T-cell (primary cell): ENCODE measurements at regions not wholly inside any gene's neighbourhood (a gene's known extent, or its start where the extent isn't known, plus 50 kb on each side); places are given as distances from the start of the nearest gene placed in this dataset.

Experiments used
- ATAC-seq, 4 experiments: fragments of 200-7000 bp in 3 of 4; fragments of 150-1000 bp in 1 of 4; cut with Tn5 transposase; replicated peaks in 1 of 4; 1 replicate in 3 of 4; 2 replicates in 1 of 4; pipeline ENCODE4 v1.10.0; 2021; ENCODE audit warnings: moderate library complexity in 3 of 4, mild to moderate bottlenecking in 2 of 4, moderate number of reproducible peaks in 1 of 4
- CTCF ChIA-PET, 2 donors: fragments of 300-600 bp; sonication (Branson Sonifier 250); formaldehyde crosslinking; loops; one replicate each; lab custom pipeline; 2022; ENCODE audit warnings: antibody characterized with exemption in 2 of 2; lab: Charles Lee
- POLR2A ChIA-PET, 2 donors: fragments of 300-600 bp; sonication (Branson Sonifier 250); formaldehyde crosslinking; loops; one replicate each; lab custom pipeline; 2022; ENCODE audit warnings: antibody characterized with exemption in 2 of 2; lab: Charles Lee
- DNase-seq, 35 experiments: peaks; one replicate each; pipeline versions ENCODE4 v3.0.0 to v3.0.0-alpha.2; 2013 to 2023
- H3K27ac ChIP-seq: one replicate; pipeline ENCODE4 v1.5.1; 2013; ENCODE audit warnings: low read length
- H3K27me3 ChIP-seq, 2 experiments: replicated peaks in 1 of 2; 1 replicate in 1 of 2; 2 replicates in 1 of 2; pipeline versions ENCODE4 v1.6.1 to v1.7.0; 2013; ENCODE audit warnings: low read length in 1 of 2, mixed read lengths in 1 of 2; ENCODE audit not compliant: control insufficient read depth in 2 of 2, insufficient read depth in 2 of 2; ENCODE audit errors: extremely low read depth in 1 of 2
- H3K36me3 ChIP-seq, 2 donors: 1 replicate in 1 of 2; 2 replicates in 1 of 2; pipeline versions ENCODE4 v1.6.1 to v1.7.0; 2013; ENCODE audit warnings: low read length in 1 of 2; ENCODE audit not compliant: control insufficient read depth in 2 of 2, insufficient read depth in 1 of 2; ENCODE audit errors: extremely low read depth in 1 of 2
- H3K4me1 ChIP-seq, 2 experiments: 1 replicate in 1 of 2; 2 replicates in 1 of 2; pipeline versions ENCODE4 v1.6.1 to v1.7.0; 2013; ENCODE audit warnings: low read length in 2 of 2, mixed read lengths in 1 of 2; ENCODE audit not compliant: insufficient read depth in 2 of 2, control insufficient read depth in 1 of 2; ENCODE audit errors: extremely low read depth in 1 of 2
- H3K4me3 ChIP-seq, 2 donors: 1 replicate in 1 of 2; 2 replicates in 1 of 2; pipeline versions ENCODE4 v1.5.1 to v1.7.0; 2013; ENCODE audit warnings: mild to moderate bottlenecking in 2 of 2, low read length in 1 of 2, moderate library complexity in 1 of 2; ENCODE audit not compliant: control insufficient read depth in 1 of 2; ENCODE audit errors: extremely low read depth in 1 of 2
- H3K9me3 ChIP-seq: 2 replicates; pipeline ENCODE4 v1.7.0; 2013
- H3K27ac Mint-ChIP-seq, 2 donors: one replicate each; pipeline ENCODE4 v1.8.0; 2020 to 2021; ENCODE audit warnings: mild to moderate bottlenecking in 2 of 2, mixed read lengths in 2 of 2
- H3K27me3 Mint-ChIP-seq, 2 donors: one replicate each; pipeline ENCODE4 v1.8.0; 2021 to 2022; ENCODE audit warnings: mixed read lengths in 2 of 2
- H3K36me3 Mint-ChIP-seq: one replicate; pipeline ENCODE4 v1.8.0; 2021; ENCODE audit warnings: mixed read lengths
- H3K4me1 Mint-ChIP-seq, 3 donors: one replicate each; pipeline ENCODE4 v1.8.0; 2020 to 2022; ENCODE audit warnings: mixed read lengths in 3 of 3, mild to moderate bottlenecking in 1 of 3
- H3K4me3 Mint-ChIP-seq, 3 donors: one replicate each; pipeline ENCODE4 v1.8.0; 2020 to 2022; ENCODE audit warnings: mild to moderate bottlenecking in 3 of 3, mixed read lengths in 3 of 3, moderate library complexity in 3 of 3
- H3K9me3 Mint-ChIP-seq, 3 donors: one replicate each; pipeline ENCODE4 v1.8.0; 2020 to 2022; ENCODE audit warnings: mixed read lengths in 3 of 3
- WGBS: methylation state at CpG from one replicate; pipeline ENCODE4 v1.1.5; 2013; ENCODE audit warnings: missing lambda C conversion rate; ENCODE audit not compliant: insufficient coverage; 5-methylcytosine and 5-hydroxymethylcytosine counted together

- ChIA-PET POLR2A (no interaction called here), CTCF (no interaction called here)
- DNase-seq: no peak
- H3K9me3 Mint-ChIP-seq: peaks cover 0 to 11% (median 6%) of the 10 kb centered on the region in 3 donors
- H3K27ac ChIP-seq: no peak overlapping the region
- H3K36me3 Mint-ChIP-seq: no peaks in the 10 kb centered on the region
- no peak for ATAC-seq
- H3K4me1 Mint-ChIP-seq: no peaks in the 10 kb centered on the region
- H3K4me3 Mint-ChIP-seq: no peak overlapping the region
- no peak overlapping the region for H3K4me3 ChIP-seq
- no peaks in the 10 kb centered on the region for H3K4me1 ChIP-seq
- H3K9me3 ChIP-seq: no peaks in the 10 kb centered on the region
- WGBS: no CpG with 5 or more reads among the region's 2 CpGs
- H3K27ac Mint-ChIP-seq: no peak overlapping the region
- no peaks in the 10 kb centered on the region for H3K36me3 ChIP-seq
- H3K27me3 Mint-ChIP-seq: no peaks in the 10 kb centered on the region
- H3K27me3 ChIP-seq: no peaks in the 10 kb centered on the region
Measured at GRCh38 chr7:81507221-81507620, 262.6 kb downstream of the HGF start.

DNA sequence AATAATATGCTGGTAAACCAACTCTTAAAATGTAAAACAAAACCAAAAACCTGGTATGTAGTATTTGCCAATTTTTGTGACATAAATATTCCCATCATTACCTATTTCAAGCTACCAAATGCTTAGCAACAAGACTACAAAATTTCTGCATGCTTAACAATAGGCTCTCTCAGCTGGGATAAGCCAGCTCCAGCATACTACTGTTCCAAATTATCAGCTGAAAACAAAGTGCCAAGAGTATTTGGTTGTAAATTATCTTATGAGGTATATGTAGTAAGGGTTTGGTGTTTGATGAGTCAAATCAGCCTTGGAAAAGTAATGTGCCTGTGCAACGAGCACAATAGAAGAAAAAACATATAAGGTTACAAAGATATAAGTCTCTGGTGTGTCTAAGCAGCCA is 263.2 kb downstream of the HGF start:
- Mint-ChIP-seq H3K36me3 (no peaks in the 10 kb centered on the region), H3K9me3 (peaks cover 0 to 11% (median 6%) of the 10 kb centered on the region in 3 donors), H3K4me3 (no peak overlapping the region), H3K27ac (no peak overlapping the region), H3K4me1 (no peaks in the 10 kb centered on the region), H3K27me3 (no peaks in the 10 kb centered on the region)
- no peaks in the 10 kb centered on the region for H3K4me1 ChIP-seq
- no peak for ATAC-seq
- POLR2A ChIA-PET: interaction anchor here in 1 of 2 donors (0.6 kb wide), 1 partner anchor 996 kb away, joined by 3 read pairs; no protein-coding TSS in a partner anchor
- no CpG with 5 or more reads among the region's 1 CpG for WGBS
- H3K27me3 ChIP-seq: no peaks in the 10 kb centered on the region
- no peaks in the 10 kb centered on the region for H3K36me3 ChIP-seq
- no peaks in the 10 kb centered on the region for H3K9me3 ChIP-seq
- CTCF ChIA-PET: no interaction called here
- H3K4me3 ChIP-seq: no peak overlapping the region
- no peak overlapping the region for H3K27ac ChIP-seq
- DNase-seq: no peak

DNA sequence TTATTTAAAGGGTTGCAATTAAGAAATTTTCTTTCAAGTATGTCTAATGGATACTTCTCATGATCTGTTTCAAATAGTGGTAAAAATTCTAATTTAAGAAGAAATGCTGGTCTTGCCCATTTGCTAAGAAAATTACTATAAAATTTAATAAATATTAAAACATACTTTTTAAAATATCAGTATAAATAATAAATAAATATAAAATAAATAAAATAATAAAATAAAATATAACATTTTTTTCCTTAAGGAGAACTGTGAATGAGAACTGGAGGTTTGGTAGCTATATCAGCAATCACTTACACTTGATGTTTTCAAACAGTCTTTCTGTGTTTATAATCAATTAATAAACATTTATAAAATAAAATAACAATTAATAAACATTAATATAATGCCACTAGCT is 266.1 kb downstream of the HGF start:
- Histone ChIP-seq H3K4me1 (no peaks in the 10 kb centered on the region), H3K27ac (no peak overlapping the region), H3K36me3 (no peaks in the 10 kb centered on the region), H3K4me3 (no peak overlapping the region), H3K9me3 (no peaks in the 10 kb centered on the region), H3K27me3 (no peaks in the 10 kb centered on the region)
- peaks cover 0 to 6% (median 5%) of the 10 kb centered on the region in 3 donors for H3K9me3 Mint-ChIP-seq
- CTCF ChIA-PET: interaction anchor here in 1 of 2 donors (0.5 kb wide), 1 partner anchor 1967 kb away, joined by 4 read pairs; no protein-coding TSS in a partner anchor
- H3K4me3 Mint-ChIP-seq: no peak overlapping the region
- no peak for DNase-seq
- no peak for ATAC-seq
- POLR2A ChIA-PET: no interaction called here
- no peaks in the 10 kb centered on the region for H3K27me3 Mint-ChIP-seq
- no peaks in the 10 kb centered on the region for H3K36me3 Mint-ChIP-seq
- no peaks in the 10 kb centered on the region for H3K4me1 Mint-ChIP-seq
- no peak overlapping the region for H3K27ac Mint-ChIP-seq

DNA sequence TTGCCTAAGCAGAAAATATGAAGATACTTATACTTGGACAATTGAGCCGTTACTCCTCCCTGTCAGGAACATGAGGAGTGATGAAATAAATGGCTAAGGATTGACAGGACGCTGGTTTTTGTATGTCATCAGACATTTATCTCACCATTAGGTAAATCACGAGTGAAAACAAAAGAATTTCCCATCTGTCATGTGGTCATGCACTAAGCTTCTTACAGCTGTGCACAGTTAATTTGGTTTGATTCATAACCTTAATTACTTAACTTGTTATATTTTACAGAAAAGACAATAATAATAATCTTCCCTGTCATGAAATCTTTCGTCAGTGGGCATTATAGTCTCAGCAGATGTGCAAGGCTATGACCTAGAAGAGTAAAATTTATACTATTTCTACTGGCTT is 266.5 kb downstream of the HGF start:
- Mint-ChIP-seq H3K4me3 (no peak overlapping the region), H3K9me3 (peaks cover 0 to 6% (median 5%) of the 10 kb centered on the region in 3 donors), H3K27me3 (no peaks in the 10 kb centered on the region), H3K4me1 (no peaks in the 10 kb centered on the region), H3K27ac (no peak overlapping the region), H3K36me3 (no peaks in the 10 kb centered on the region)
- Histone ChIP-seq H3K27ac (no peak overlapping the region), H3K27me3 (no peaks in the 10 kb centered on the region), H3K9me3 (no peaks in the 10 kb centered on the region), H3K4me1 (no peaks in the 10 kb centered on the region), H3K36me3 (no peaks in the 10 kb centered on the region), H3K4me3 (no peak overlapping the region)
- DNase-seq (no peak), ATAC-seq (no peak)
- no CpG with 5 or more reads among the region's 4 CpGs for WGBS
- POLR2A ChIA-PET: no interaction called here
- CTCF ChIA-PET: interaction anchor here in 1 of 2 donors (0.5 kb wide), 1 partner anchor 1967 kb away, joined by 4 read pairs; no protein-coding TSS in a partner anchor

- H3K27ac Mint-ChIP-seq: no peak overlapping the region
- Histone ChIP-seq H3K4me3 (no peak overlapping the region), H3K27me3 (no peaks in the 10 kb centered on the region), H3K9me3 (no peaks in the 10 kb centered on the region), H3K4me1 (no peaks in the 10 kb centered on the region), H3K27ac (no peak overlapping the region), H3K36me3 (no peaks in the 10 kb centered on the region)
- H3K4me1 Mint-ChIP-seq: no peaks in the 10 kb centered on the region
- H3K27me3 Mint-ChIP-seq: no peaks in the 10 kb centered on the region
- WGBS: no CpG with 5 or more reads among the region's 2 CpGs
- DNase-seq (no peak), ATAC-seq (no peak)
- CTCF ChIA-PET: no interaction called here
- no peaks in the 10 kb centered on the region for H3K36me3 Mint-ChIP-seq
- H3K9me3 Mint-ChIP-seq: peaks cover 0 to 6% (median 3%) of the 10 kb centered on the region in 3 donors
- H3K4me3 Mint-ChIP-seq: no peak overlapping the region
- POLR2A ChIA-PET: no interaction called here
Measured at GRCh38 chr7:81501220-81501619, 268.6 kb downstream of the HGF start.

GRCh38 chr7:81500631-81501030 is 269.2 kb downstream of the HGF start:
- Histone ChIP-seq H3K27me3 (no peaks in the 10 kb centered on the region), H3K36me3 (no peaks in the 10 kb centered on the region), H3K4me3 (no peak overlapping the region), H3K27ac (no peak overlapping the region), H3K9me3 (no peaks in the 10 kb centered on the region), H3K4me1 (no peaks in the 10 kb centered on the region)
- DNase-seq: no peak
- Mint-ChIP-seq H3K4me1 (no peaks in the 10 kb centered on the region), H3K27ac (no peak overlapping the region), H3K4me3 (no peak overlapping the region), H3K9me3 (peaks cover 0 to 6% (median 0%) of the 10 kb centered on the region in 3 donors), H3K27me3 (no peaks in the 10 kb centered on the region), H3K36me3 (no peaks in the 10 kb centered on the region)
- no peak for ATAC-seq
- POLR2A ChIA-PET: no interaction called here
- no CpG with 5 or more reads among the region's 8 CpGs for WGBS
- CTCF ChIA-PET: no interaction called here
